Transverse colon (tissue), 4 donors: ENCODE measurements at regions not wholly inside any gene's neighbourhood (a gene's known extent, or its start where the extent isn't known, plus 50 kb on each side); places are given as distances from the start of the nearest gene placed in this dataset.
"Not testable (repeated sequence)": the region's sequence is repeated elsewhere in the genome, so short reads cannot be mapped to it uniquely, and the experiment has no call there.

ENCODE experiments used
- DNase-seq: peaks from one replicate; pipeline ENCODE4 v3.0.0-alpha.2; 2019
- H3K27ac ChIP-seq, 4 donors: fragments of 200-600 bp; sonication (generic); 2 replicates each; pipeline ENCODE4 v1.5.1; 2016 to 2018; ENCODE audit warnings: inconsistent platforms in 4 of 4
- H3K27me3 ChIP-seq: fragments of 200-600 bp; sonication (generic); 2 replicates; pipeline ENCODE4 v1.5.1; 2017; ENCODE audit warnings: inconsistent platforms
- H3K36me3 ChIP-seq, 4 donors: fragments of 200-600 bp; sonication (generic); 2 replicates each; pipeline ENCODE4 v1.5.1; 2017 to 2019; ENCODE audit warnings: inconsistent platforms in 4 of 4
- H3K4me1 ChIP-seq, 4 donors: fragments of 200-600 bp; sonication (generic); 2 replicates each; pipeline ENCODE4 v1.5.1; 2017 to 2020; ENCODE audit warnings: inconsistent platforms in 4 of 4
- H3K4me3 ChIP-seq, 4 donors: fragments of 200-600 bp; sonication (generic); 1 replicate in 1 of 4; 2 replicates in 3 of 4; pipeline versions ENCODE4 v1.5.1 to v1.6.1; 2017 to 2019; ENCODE audit warnings: inconsistent platforms in 4 of 4
- H3K9me3 ChIP-seq, 2 donors: fragments of 200-600 bp; sonication (generic); 2 replicates each; pipeline ENCODE4 v1.5.1; 2017 to 2019; ENCODE audit warnings: inconsistent platforms in 2 of 2
- EP300 ChIP-seq: sonication (generic); formaldehyde crosslinking; IDR thresholded peaks from one replicate; pipeline ENCODE4 v1.6.1; 2017; ENCODE audit warnings: antibody characterized with exemption, low read depth
- POLR2A ChIP-seq: fragments of 450-650 bp; IDR thresholded peaks from one replicate; pipeline ENCODE4 v1.6.1; 2016; ENCODE audit warnings: antibody characterized with exemption, mild to moderate bottlenecking, moderate library complexity
- POLR2AphosphoS5 ChIP-seq, 3 donors: sonication (generic); formaldehyde crosslinking; IDR thresholded peaks; one replicate each; pipeline ENCODE4 v1.6.1; 2016; ENCODE audit warnings: antibody characterized with exemption in 3 of 3
- WGBS, 2 donors: methylation state at CpG; one replicate each; pipeline ENCODE4 v1.1.5; 2018; ENCODE audit warnings: low coverage in 1 of 2; 5-methylcytosine and 5-hydroxymethylcytosine counted together
- in situ Hi-C, 4 donors: fragments of 200-750 bp; cut with MboI; loops; one replicate each; pipeline versions ENCODE4 v1.15.0 to v1.15.1; 2017; ENCODE audit warnings: low sequenced_read_pairs in 3 of 4, low pct_ligation_motif_present in 1 of 4, low pct_unique_long_range_greater_than_20kb in 1 of 4
- intact Hi-C: fragments of 100-400 bp; cut with DNase I; formaldehyde crosslinking; loops from one replicate; pipeline ENCODE4 v1.15.1; 2023; ENCODE audit warnings: low total_unique reads
- TF ChIP-seq, protein P1 (sequence below), 5 experiments: fragments of 200-600 bp in 3 of 5; fragments of 450-650 bp in 2 of 5; sonication (generic) in 3 of 5; IDR thresholded peaks; 1 replicate in 2 of 5; 2 replicates in 3 of 5; pipeline ENCODE4 v1.5.1; 2016 to 2017; ENCODE audit warnings: antibody characterized with exemption in 5 of 5, inconsistent platforms in 3 of 5, mild to moderate bottlenecking in 2 of 5, moderate library complexity in 1 of 5

DNA sequence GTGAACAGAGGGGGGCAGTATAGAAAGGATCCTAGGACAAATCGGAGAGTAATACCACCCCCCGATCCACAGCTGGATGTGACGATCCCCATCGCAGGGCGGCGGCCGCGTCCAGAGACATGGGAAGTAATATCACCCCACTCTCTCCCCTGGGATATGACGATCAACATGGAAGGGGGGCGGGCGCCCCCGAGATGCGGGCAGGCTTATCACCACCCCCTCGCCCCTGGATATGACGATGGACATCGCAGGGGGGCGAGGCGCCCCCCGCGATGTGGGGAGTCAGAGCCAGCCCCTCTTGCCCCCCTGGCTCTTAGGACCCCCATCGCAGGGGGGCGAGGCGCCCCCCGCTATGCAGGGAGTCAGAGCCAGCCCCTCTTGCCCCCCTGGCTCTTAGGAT lies 120.4 kb upstream of the OSBPL11 start:
- Histone ChIP-seq H3K9me3 (no peaks in the 10 kb centered on the region), H3K36me3 (no peaks in the 10 kb centered on the region), H3K27me3 (no peaks in the 10 kb centered on the region), H3K27ac (no peak overlapping the region), H3K4me3 (no peak overlapping the region), H3K4me1 (no peaks in the 10 kb centered on the region)
- WGBS, 2 donors: 95% methylated on average over 22 of the region's 24 CpGs; no CpG with 5 or more reads in 1 of the 2 donors
- intact Hi-C loops (no loop called here), in situ Hi-C loops (no loop called here)
- TF ChIP-seq EP300 (no peak), POLR2A (no peak), POLR2AphosphoS5 (IDR thresholded peaks at IDR 0.05) (no peak)
- TF ChIP-seq, protein P1, sequence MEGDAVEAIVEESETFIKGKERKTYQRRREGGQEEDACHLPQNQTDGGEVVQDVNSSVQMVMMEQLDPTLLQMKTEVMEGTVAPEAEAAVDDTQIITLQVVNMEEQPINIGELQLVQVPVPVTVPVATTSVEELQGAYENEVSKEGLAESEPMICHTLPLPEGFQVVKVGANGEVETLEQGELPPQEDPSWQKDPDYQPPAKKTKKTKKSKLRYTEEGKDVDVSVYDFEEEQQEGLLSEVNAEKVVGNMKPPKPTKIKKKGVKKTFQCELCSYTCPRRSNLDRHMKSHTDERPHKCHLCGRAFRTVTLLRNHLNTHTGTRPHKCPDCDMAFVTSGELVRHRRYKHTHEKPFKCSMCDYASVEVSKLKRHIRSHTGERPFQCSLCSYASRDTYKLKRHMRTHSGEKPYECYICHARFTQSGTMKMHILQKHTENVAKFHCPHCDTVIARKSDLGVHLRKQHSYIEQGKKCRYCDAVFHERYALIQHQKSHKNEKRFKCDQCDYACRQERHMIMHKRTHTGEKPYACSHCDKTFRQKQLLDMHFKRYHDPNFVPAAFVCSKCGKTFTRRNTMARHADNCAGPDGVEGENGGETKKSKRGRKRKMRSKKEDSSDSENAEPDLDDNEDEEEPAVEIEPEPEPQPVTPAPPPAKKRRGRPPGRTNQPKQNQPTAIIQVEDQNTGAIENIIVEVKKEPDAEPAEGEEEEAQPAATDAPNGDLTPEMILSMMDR (IDR thresholded peaks at IDR 0.05): no peak
- no peak for DNase-seq

DNA sequence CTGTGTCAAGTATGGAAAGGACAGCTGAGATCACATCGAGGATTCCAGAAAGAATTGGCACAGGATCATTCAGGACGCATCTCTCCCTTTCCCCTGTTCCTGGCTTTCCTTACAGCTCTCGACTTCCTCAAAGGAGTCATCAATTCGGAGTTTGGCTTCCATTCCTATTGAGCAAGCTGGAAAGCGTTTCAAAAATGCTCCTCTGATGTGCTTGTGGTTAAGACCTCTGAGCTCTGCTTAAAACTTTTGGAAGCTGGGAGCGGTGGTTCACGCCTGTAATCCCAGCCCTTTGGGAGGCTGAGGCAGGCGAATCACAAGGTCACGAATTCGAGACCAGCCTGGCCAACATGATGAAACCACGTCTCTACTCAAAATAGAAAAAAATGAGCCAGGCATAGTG lies 136.9 kb upstream of the OSBPL11 start:
- H3K36me3 ChIP-seq, H3K4me3 ChIP-seq, intact Hi-C loops, H3K27me3 ChIP-seq, H3K9me3 ChIP-seq, DNase-seq, in situ Hi-C loops, H3K4me1 ChIP-seq, H3K27ac ChIP-seq: not testable (repeated sequence)
- 51 to 66% methylated on average over 4 to 11 of the region's 11 CpGs for WGBS, 2 donors

DNA sequence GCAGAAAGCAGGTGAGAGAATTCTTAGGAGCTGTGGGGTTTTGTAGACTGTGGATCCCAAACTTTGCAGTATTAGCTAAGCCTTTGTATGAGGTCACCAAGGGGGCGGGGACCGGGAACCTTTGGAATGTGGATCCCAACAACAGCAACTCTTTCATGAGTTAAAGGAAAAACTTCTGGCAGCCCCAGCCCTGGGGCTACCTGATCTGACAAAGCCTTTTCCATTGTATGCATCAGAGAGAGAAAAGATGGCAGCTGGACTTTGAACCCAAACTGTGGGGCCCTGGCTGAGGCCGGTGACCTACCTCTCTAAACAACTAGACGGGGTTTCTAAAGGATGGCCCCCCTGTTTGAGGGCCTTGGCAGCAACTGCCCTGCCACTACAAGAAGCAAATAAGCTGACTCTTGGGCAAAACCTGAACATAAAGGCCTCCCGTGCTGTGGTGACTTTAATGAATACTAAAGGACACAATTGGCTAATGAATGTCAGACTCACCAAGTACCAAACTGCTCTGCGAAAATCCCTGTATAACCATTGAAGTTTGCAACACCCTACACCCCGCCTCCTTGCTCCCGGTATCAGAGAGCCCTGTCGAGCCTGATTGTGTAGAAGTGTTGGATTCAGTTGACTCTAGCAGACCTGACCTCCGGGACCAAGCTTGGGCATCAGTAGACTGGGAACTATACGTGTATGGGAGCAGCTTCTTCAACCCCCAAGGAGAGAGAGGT lies 146.9 kb upstream of the OSBPL11 start:
- H3K4me3 ChIP-seq, DNase-seq, H3K36me3 ChIP-seq, intact Hi-C loops, in situ Hi-C loops, H3K27ac ChIP-seq, H3K4me1 ChIP-seq, H3K27me3 ChIP-seq, H3K9me3 ChIP-seq: not testable (repeated sequence)
- WGBS, 2 donors: 61% methylated on average over 11 of the region's 11 CpGs; no CpG with 5 or more reads in 1 of the 2 donors

DNA sequence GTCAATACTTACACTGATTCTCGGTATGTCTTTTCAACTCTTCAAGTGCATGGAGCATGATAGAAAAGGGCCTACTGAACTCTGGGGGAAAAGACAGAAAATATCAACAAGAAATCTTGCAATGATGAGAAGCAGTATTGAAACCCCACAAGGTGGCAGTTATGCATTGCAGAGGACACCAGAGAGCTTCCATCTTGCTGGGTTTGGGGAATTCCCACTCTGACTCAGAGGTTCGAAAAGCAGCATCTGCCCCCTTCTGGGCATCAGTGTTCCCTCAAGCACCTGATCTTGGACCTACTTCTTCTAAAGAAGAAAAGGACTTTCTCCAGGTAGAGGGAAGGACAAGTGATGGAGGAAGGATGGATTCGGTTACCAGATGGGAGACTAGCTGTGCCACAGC lies 147.5 kb upstream of the OSBPL11 start:
- intact Hi-C loops, H3K27me3 ChIP-seq, DNase-seq, H3K4me1 ChIP-seq, H3K27ac ChIP-seq, in situ Hi-C loops, H3K36me3 ChIP-seq, H3K9me3 ChIP-seq, H3K4me3 ChIP-seq: not testable (repeated sequence)
- WGBS, 2 donors: 73% methylated on average over 3 of the region's 3 CpGs; no CpG with 5 or more reads in 1 of the 2 donors

DNA sequence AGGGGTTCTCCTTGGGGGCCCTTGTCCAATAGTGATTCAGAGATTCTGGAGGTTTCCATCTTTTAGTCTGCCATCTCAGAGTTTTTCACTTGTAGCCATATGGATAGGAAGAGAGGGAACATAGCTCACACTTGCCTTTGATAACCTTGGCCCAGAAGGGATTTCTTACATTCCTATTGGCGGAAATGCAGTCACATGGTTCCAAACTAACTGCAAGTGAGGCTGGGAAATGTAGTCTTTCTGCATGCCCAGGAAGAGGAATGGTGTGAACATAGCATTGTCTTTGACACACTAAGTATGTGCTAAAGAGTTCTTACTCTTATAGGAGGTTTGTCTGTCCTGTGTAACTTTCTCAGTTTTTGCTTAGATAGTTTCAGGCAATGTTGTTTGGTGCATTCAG lies 161.8 kb upstream of the OSBPL11 start:
- DNase-seq, H3K36me3 ChIP-seq, H3K27ac ChIP-seq, H3K4me3 ChIP-seq, H3K4me1 ChIP-seq, H3K27me3 ChIP-seq, H3K9me3 ChIP-seq, in situ Hi-C loops, intact Hi-C loops: not testable (repeated sequence)
- 80% methylated on average over 1 of the region's 1 CpG; no CpG with 5 or more reads in 1 of the 2 donors for WGBS, 2 donors

DNA sequence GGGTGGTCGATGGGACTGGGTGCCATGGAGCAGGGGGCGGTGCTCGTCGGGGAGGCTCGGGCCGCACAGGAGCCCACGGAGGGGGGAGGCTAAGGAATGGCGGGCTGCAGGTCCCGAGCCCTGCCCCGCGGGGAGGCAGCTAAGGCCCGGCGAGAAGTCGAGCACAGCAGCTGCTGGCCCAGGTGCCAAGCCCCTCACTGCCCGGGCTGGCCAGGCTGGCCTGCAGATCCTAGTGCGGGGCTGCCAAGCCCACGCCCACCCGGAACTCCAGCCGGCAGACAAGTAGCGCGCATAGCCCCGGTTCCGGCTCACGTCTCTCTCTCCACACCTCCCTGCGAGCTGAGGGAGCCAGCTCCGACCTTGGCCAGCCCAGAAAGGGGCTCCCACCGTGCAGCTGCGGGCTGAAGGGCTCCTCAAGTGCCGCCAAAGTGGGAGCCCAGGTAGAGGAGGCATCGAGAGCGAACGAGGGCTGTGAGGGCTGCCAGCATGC lies 163.4 kb upstream of the OSBPL11 start:
- H3K9me3 ChIP-seq, H3K36me3 ChIP-seq, DNase-seq, H3K27me3 ChIP-seq, H3K27ac ChIP-seq, H3K4me1 ChIP-seq, in situ Hi-C loops, intact Hi-C loops, H3K4me3 ChIP-seq: not testable (repeated sequence)
- 95% methylated on average over 32 of the region's 32 CpGs; no CpG with 5 or more reads in 1 of the 2 donors for WGBS, 2 donors

DNA sequence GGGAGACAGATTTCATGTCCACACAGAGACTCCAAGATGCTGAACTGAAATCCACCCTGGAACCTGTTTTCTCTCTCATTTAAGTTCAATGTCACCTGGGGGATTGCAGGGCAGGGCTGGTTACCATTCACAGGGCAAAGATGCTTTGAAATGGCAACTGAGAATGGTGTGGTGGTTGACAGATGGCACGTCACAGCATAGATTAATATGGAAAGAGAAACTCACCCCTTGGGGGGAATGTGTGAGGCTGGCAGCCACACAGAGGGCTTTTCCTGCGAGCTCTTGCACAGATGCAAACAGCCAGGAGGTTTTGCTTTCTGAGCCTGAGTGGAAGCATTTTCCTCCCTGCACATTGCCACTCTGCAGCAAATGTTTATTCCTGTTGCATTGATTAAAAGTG lies 167.3 kb upstream of the OSBPL11 start:
- H3K27ac ChIP-seq, H3K36me3 ChIP-seq, H3K9me3 ChIP-seq, intact Hi-C loops, DNase-seq, H3K4me3 ChIP-seq, H3K4me1 ChIP-seq, in situ Hi-C loops: not testable (repeated sequence)
- WGBS, 2 donors: 75% methylated on average over 2 of the region's 2 CpGs; no CpG with 5 or more reads in 1 of the 2 donors
- peaks cover 10% of the 10 kb centered on the region for H3K27me3 ChIP-seq
